H9 (cell line): ENCODE measurements at regions not wholly inside any gene's neighbourhood (a gene's known extent, or its start where the extent isn't known, plus 50 kb on each side); places are given as distances from the start of the nearest gene placed in this dataset.
"Not testable (repeated sequence)": the region's sequence is repeated elsewhere in the genome, so short reads cannot be mapped to it uniquely, and the experiment has no call there.

Source experiments
- DNase-seq: peaks from one replicate; pipeline ENCODE4 v3.0.0-alpha.2; 2017
- H2AFZ ChIP-seq: one replicate; pipeline ENCODE4 v1.6.1; 2013; ENCODE audit warnings: mild to moderate bottlenecking, low read length, control low read depth, moderate library complexity
- H2AK5ac ChIP-seq: 2 replicates; pipeline ENCODE4 v1.6.1; 2013; ENCODE audit warnings: low read length, control low read depth, mixed read lengths; ENCODE audit not compliant: insufficient read length
- H2BK120ac ChIP-seq: one replicate; pipeline ENCODE4 v1.6.1; 2013; ENCODE audit warnings: low read depth, mild to moderate bottlenecking, low read length, control low read depth, inconsistent platforms; ENCODE audit not compliant: poor library complexity, severe bottlenecking
- H2BK12ac ChIP-seq: 2 replicates; pipeline ENCODE4 v1.6.1; 2013; ENCODE audit warnings: low read length, control low read depth, mixed read lengths, low read depth; ENCODE audit not compliant: insufficient read length
- H2BK15ac ChIP-seq: 2 replicates; pipeline ENCODE4 v1.6.1; 2013; ENCODE audit warnings: low read depth, low read length, control low read depth
- H2BK20ac ChIP-seq: one replicate; pipeline ENCODE4 v1.6.1; 2013; ENCODE audit warnings: low read depth, mild to moderate bottlenecking, low read length, control low read depth, inconsistent platforms; ENCODE audit not compliant: poor library complexity, severe bottlenecking
- H2BK5ac ChIP-seq: 2 replicates; pipeline ENCODE4 v1.6.1; 2013; ENCODE audit warnings: low read length, control low read depth, mixed read lengths; ENCODE audit not compliant: insufficient read length
- H3K14ac ChIP-seq: 2 replicates; pipeline ENCODE4 v1.6.1; 2013; ENCODE audit warnings: low read length, control low read depth; ENCODE audit not compliant: insufficient read depth
- H3K18ac ChIP-seq: 2 replicates; pipeline ENCODE4 v1.6.1; 2013; ENCODE audit warnings: low read depth, mild to moderate bottlenecking, mixed read lengths, low read length, control low read depth; ENCODE audit not compliant: insufficient read length
- H3K23ac ChIP-seq: 2 replicates; pipeline ENCODE4 v1.6.1; 2013; ENCODE audit warnings: low read length, control low read depth, mixed read lengths, low read depth; ENCODE audit not compliant: insufficient read length
- H3K23me2 ChIP-seq: 2 replicates; pipeline ENCODE4 v1.6.1; 2013; ENCODE audit warnings: low read depth, mild to moderate bottlenecking, mixed read lengths, low read length, control low read depth; ENCODE audit not compliant: insufficient read length, poor library complexity, severe bottlenecking
- H3K27ac ChIP-seq: 2 replicates; pipeline ENCODE4 v1.5.1; 2013; ENCODE audit warnings: low read length, control low read depth, mixed read lengths, low read depth; ENCODE audit not compliant: insufficient read length
- H3K27me3 ChIP-seq: 2 replicates; pipeline ENCODE4 v1.6.1; 2013; ENCODE audit warnings: low read length, control low read depth, inconsistent platforms; ENCODE audit not compliant: insufficient read depth
- H3K4ac ChIP-seq: 2 replicates; pipeline ENCODE4 v1.6.1; 2013; ENCODE audit warnings: low read depth, mild to moderate bottlenecking, control low read depth, inconsistent platforms, low read length, moderate library complexity
- H3K4me1 ChIP-seq: 2 replicates; pipeline ENCODE4 v1.6.1; 2013; ENCODE audit warnings: low read length, control low read depth, inconsistent platforms; ENCODE audit not compliant: insufficient read depth
- H3K4me2 ChIP-seq: 2 replicates; pipeline ENCODE4 v1.6.1; 2013; ENCODE audit warnings: low read length, control low read depth, mixed read lengths; ENCODE audit not compliant: insufficient read length, insufficient read depth
- H3K56ac ChIP-seq: 2 replicates; pipeline ENCODE4 v1.6.1; 2013; ENCODE audit warnings: low read depth, mild to moderate bottlenecking, mixed read lengths, low read length, control low read depth; ENCODE audit not compliant: insufficient read length
- H3K79me1 ChIP-seq: 2 replicates; pipeline ENCODE4 v1.6.1; 2013; ENCODE audit warnings: low read depth, mild to moderate bottlenecking, moderate library complexity, low read length, control low read depth, inconsistent platforms; ENCODE audit not compliant: insufficient read depth, poor library complexity, severe bottlenecking
- H3K79me2 ChIP-seq: 2 replicates; pipeline ENCODE4 v1.6.1; 2013; ENCODE audit warnings: low read length, control low read depth, inconsistent platforms; ENCODE audit not compliant: insufficient read depth
- H3K9ac ChIP-seq: 2 replicates; pipeline ENCODE4 v1.6.1; 2013; ENCODE audit warnings: low read length, control low read depth, mixed read lengths; ENCODE audit not compliant: insufficient read length; ENCODE audit errors: extremely low read depth
- H3K9me3 ChIP-seq: one replicate; pipeline ENCODE4 v1.6.1; 2013; ENCODE audit warnings: low read depth, low read length, inconsistent platforms; ENCODE audit not compliant: control insufficient read depth
- H3T11ph ChIP-seq: one replicate; pipeline ENCODE4 v1.6.1; 2013; ENCODE audit warnings: mild to moderate bottlenecking, low read length, control low read depth, inconsistent platforms
- H4K20me1 ChIP-seq: one replicate; pipeline ENCODE4 v1.6.1; 2013; ENCODE audit not compliant: control insufficient read depth, insufficient read length, insufficient read depth
- H4K5ac ChIP-seq: 2 replicates; pipeline ENCODE4 v1.6.1; 2013; ENCODE audit warnings: low read depth, mild to moderate bottlenecking, mixed read lengths, low read length, control low read depth; ENCODE audit not compliant: insufficient read length
- H4K8ac ChIP-seq: replicated peaks from 2 replicates; pipeline ENCODE4 v1.6.1; 2013; ENCODE audit warnings: low read length, control low read depth, mixed read lengths, low read depth; ENCODE audit not compliant: insufficient read length
- H4K91ac ChIP-seq: 2 replicates; pipeline ENCODE4 v1.6.1; 2013; ENCODE audit warnings: low read depth, mild to moderate bottlenecking, moderate library complexity, mixed read lengths, low read length, control low read depth; ENCODE audit not compliant: insufficient read length
- H3K27ac Mint-ChIP-seq, 3 experiments: 2 replicates in 2 of 3; 3 replicates in 1 of 3; pipeline ENCODE4 v1.8.0; 2020 to 2021; ENCODE audit warnings: mixed read lengths in 3 of 3, mild to moderate bottlenecking in 1 of 3, moderate library complexity in 1 of 3
- H3K27me3 Mint-ChIP-seq: 2 replicates; pipeline ENCODE4 v1.8.0; 2021; ENCODE audit warnings: low read depth, mild to moderate bottlenecking, moderate library complexity, mixed read lengths
- H3K36me3 Mint-ChIP-seq, 3 experiments: 2 replicates in 2 of 3; 3 replicates in 1 of 3; pipeline ENCODE4 v1.8.0; 2020 to 2021; ENCODE audit warnings: low read depth in 3 of 3, mixed read lengths in 3 of 3; ENCODE audit not compliant: insufficient read depth in 1 of 3
- H3K4me1 Mint-ChIP-seq, 2 experiments: 2 replicates each; pipeline ENCODE4 v1.8.0; 2020; ENCODE audit warnings: mixed read lengths in 2 of 2
- H3K4me3 Mint-ChIP-seq, 2 experiments: 2 replicates in 1 of 2; 3 replicates in 1 of 2; pipeline ENCODE4 v1.8.0; 2020 to 2021; ENCODE audit warnings: mild to moderate bottlenecking in 2 of 2, mixed read lengths in 2 of 2, moderate library complexity in 1 of 2
- H3K9me3 Mint-ChIP-seq, 2 experiments: 2 replicates in 1 of 2; 3 replicates in 1 of 2; pipeline ENCODE4 v1.8.0; 2020; ENCODE audit warnings: mild to moderate bottlenecking in 2 of 2, mixed read lengths in 2 of 2, moderate library complexity in 1 of 2
- WGBS: extraction: QIAGEN DNeasy Blood & Tissue Kit; methylation state at CpG from one replicate; pipeline ENCODE4 v1.1.7; 2013; ENCODE audit warnings: missing lambda C conversion rate, low lambda C conversion rate, mixed read lengths; ENCODE audit not compliant: insufficient read length; ENCODE audit errors: extremely low coverage; 5-methylcytosine and 5-hydroxymethylcytosine counted together

DNA sequence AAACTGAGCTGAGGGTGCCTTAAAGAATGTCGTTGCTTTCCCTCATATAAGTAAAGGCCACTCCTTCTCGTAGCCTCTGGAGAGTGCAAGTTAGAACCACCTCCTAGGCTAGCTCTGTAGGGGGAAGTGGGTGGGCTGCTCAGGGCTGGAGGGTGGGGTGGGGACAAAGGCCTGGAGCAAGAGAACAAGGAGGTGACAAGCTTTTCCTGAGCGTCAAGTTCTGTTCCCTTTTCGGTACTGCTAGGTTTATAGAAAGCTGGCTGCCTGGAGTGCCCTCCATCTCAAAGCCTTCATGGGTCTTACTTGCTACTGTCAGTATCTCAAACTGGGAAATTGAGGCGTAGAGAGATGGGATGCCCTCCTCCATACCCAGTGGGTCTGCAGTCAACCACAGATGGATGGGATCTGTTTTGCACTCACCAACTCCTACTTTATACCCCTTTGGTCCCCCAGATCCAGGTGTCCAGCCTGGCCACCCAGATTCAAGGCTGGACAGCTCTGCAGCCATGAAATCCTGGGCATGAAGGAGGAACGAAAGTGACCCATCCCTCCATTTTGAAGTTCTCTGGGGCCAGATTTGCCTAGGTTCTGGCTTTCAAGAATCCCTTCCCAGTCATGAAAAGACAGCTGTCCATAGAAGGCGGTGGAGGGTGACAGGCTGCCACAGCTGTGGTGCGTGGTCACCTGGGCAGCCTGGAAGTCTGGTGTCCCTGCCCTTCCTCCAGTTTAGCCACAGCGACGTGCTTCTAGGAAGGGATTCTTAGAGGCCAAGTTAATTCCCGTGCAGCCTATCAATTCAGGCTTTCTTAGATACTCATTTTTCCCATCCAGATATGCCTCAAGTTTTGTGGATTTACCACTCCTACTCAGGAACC is 117.8 kb downstream of the CRLF3 start:
- not testable (repeated sequence) for H4K5ac ChIP-seq, H3K14ac ChIP-seq, H2BK5ac ChIP-seq, H4K20me1 ChIP-seq, H3K79me1 ChIP-seq, H3K9me3 ChIP-seq, H3K4ac ChIP-seq, H3K56ac ChIP-seq, H3K27me3 ChIP-seq, H3K27me3 Mint-ChIP-seq, DNase-seq, H2BK20ac ChIP-seq, H3K9ac ChIP-seq, H4K8ac ChIP-seq, H2AFZ ChIP-seq, H3K23ac ChIP-seq, H3K27ac ChIP-seq, H3K23me2 ChIP-seq, H3K18ac ChIP-seq, H3K4me1 ChIP-seq, H2BK12ac ChIP-seq, H2BK120ac ChIP-seq, H2BK15ac ChIP-seq, H2AK5ac ChIP-seq, H3K9me3 Mint-ChIP-seq, H3T11ph ChIP-seq, H4K91ac ChIP-seq
- peaks cover 0 to 21% (median 10%) of the 10 kb centered on the region in 3 experiments; a peak in 6 of 7 replicates for H3K36me3 Mint-ChIP-seq
- H3K4me1 Mint-ChIP-seq: peaks cover 30 to 43% of the 10 kb centered on the region in 2 experiments
- Histone ChIP-seq H3K79me2 (peaks cover 14% of the 10 kb centered on the region; the same call in 1 of the 2 replicates), H3K4me2 (peak overlapping the region; percentile 62)
- WGBS: no CpG with 5 or more reads among the region's 11 CpGs
- peak overlapping the region; percentile 99 to 100 (median 100); a peak in 6 of 7 replicates for H3K27ac Mint-ChIP-seq
- peak overlapping the region; percentile 95 to 99 for H3K4me3 Mint-ChIP-seq

- not testable (repeated sequence) for H3K4ac ChIP-seq, H2BK5ac ChIP-seq, H2BK12ac ChIP-seq, H3T11ph ChIP-seq, H3K27ac ChIP-seq, H3K23me2 ChIP-seq, H4K8ac ChIP-seq, H3K4me1 ChIP-seq, H2BK120ac ChIP-seq, H4K5ac ChIP-seq, H3K9me3 ChIP-seq, H3K14ac ChIP-seq, H3K27me3 Mint-ChIP-seq, H2BK15ac ChIP-seq, H2BK20ac ChIP-seq, H3K23ac ChIP-seq, H2AK5ac ChIP-seq, H3K9me3 Mint-ChIP-seq, H4K91ac ChIP-seq, H3K9ac ChIP-seq, H3K79me2 ChIP-seq, H3K56ac ChIP-seq, H3K27me3 ChIP-seq, H2AFZ ChIP-seq, H3K4me2 ChIP-seq, H4K20me1 ChIP-seq, H3K18ac ChIP-seq, H3K79me1 ChIP-seq
- Mint-ChIP-seq H3K36me3 (peaks cover 0 to 14% (median 4%) of the 10 kb centered on the region in 3 experiments; a peak in 6 of 7 replicates), H3K4me1 (peaks cover 30 to 43% of the 10 kb centered on the region in 2 experiments), H3K27ac (peak overlapping the region in 1 of 3 experiments; percentile 36; a peak in 1 of 7 replicates), H3K4me3 (peak overlapping the region in 1 of 2 experiments; percentile 15; a peak in 2 of 5 replicates)
- peak; percentile 48 for DNase-seq
- WGBS: no CpG with 5 or more reads among the region's 41 CpGs
Measured at GRCh38 chr17:30706004-30706403, 118.5 kb downstream of the CRLF3 start.
